Activated naive CD8-positive, alpha-beta T cell treated with anti-CD3 and anti-CD28 coated beads for 36 hours (primary cell): ENCODE measurements at regions not wholly inside any gene's neighbourhood (a gene's known extent, or its start where the extent isn't known, plus 50 kb on each side); places are given as distances from the start of the nearest gene placed in this dataset.

Experiments used
- DNase-seq: peaks from one replicate; pipeline ENCODE4 v3.0.0; 2021
- H3K27ac Mint-ChIP-seq: one replicate; pipeline ENCODE4 v1.8.0; 2022; ENCODE audit warnings: mild to moderate bottlenecking, moderate library complexity, mixed read lengths
- H3K27me3 Mint-ChIP-seq: one replicate; pipeline ENCODE4 v1.8.0; 2022; ENCODE audit warnings: mild to moderate bottlenecking, mixed read lengths
- H3K36me3 Mint-ChIP-seq: one replicate; pipeline ENCODE4 v1.8.0; 2021; ENCODE audit warnings: mild to moderate bottlenecking, mixed read lengths
- H3K4me1 Mint-ChIP-seq: one replicate; pipeline ENCODE4 v1.8.0; 2021; ENCODE audit warnings: mixed read lengths
- H3K4me3 Mint-ChIP-seq: one replicate; pipeline ENCODE4 v1.8.0; 2022; ENCODE audit warnings: mild to moderate bottlenecking, moderate library complexity, mixed read lengths
- H3K9me3 Mint-ChIP-seq: one replicate; pipeline ENCODE4 v1.8.0; 2022; ENCODE audit warnings: mixed read lengths

- H3K9me3 Mint-ChIP-seq, result peaks cover 4% of the 10 kb centered on the region
- H3K36me3 Mint-ChIP-seq, result no peaks in the 10 kb centered on the region
- no peaks in the 10 kb centered on the region for H3K27me3 Mint-ChIP-seq
- H3K4me1 Mint-ChIP-seq, result no peaks in the 10 kb centered on the region
- H3K27ac Mint-ChIP-seq, result no peak overlapping the region
- no peak overlapping the region for H3K4me3 Mint-ChIP-seq
- no peak for DNase-seq
These were observed 1068.4 kb upstream of the INTU start for GRCh38 chr4:126564283-126564854.

DNA sequence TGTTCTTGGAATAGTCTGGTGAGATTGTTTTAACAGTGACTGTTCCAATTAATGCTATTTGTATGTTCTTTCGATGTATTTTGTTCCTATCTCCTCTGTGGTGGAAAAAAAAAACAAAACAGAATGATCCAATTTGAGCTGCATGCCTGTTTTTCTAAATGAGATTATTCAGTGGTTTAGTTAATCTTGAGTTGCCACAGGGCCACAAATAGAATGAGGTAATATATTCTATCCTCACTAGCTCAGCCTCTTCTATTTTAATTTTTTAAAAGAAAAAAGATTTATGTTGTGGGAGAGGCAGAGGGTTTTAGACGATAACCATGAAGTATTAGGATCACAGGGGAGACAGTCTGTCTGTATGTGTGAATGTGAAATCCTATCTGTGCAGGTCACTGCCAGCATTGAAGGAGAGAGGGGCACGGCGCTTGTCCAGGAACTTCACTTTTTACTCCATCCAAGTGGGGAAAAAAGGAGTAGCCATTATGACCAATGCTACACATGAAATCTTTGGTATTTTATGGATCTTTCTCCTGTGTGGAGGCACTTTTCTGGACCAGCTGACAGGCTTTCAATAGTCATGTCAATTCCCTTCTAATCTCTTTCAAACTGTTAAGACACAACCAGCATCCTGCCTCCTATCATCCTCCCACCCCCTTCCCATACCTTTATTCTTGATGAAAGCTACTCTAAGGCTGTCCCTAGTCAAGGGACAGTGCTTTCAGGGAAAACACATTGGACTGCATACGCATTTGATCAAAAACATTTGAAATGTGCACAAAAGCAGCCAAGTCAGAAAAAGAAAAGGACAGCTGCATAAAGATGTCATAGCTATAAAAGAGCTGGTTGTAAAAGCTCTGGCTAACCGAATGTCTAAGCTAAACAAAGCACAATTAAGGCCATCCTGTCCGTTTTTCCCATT is 1063.8 kb upstream of the INTU start:
- DNase-seq, result no peak
- Mint-ChIP-seq H3K9me3 (no peaks in the 10 kb centered on the region), H3K27me3 (no peaks in the 10 kb centered on the region), H3K27ac (no peak overlapping the region), H3K36me3 (no peaks in the 10 kb centered on the region), H3K4me3 (no peak overlapping the region), H3K4me1 (no peaks in the 10 kb centered on the region)

GRCh38 chr4:126572264-126572663 is 1060.5 kb upstream of the INTU start:
- Mint-ChIP-seq H3K27me3 (no peaks in the 10 kb centered on the region), H3K4me1 (no peaks in the 10 kb centered on the region), H3K4me3 (no peak overlapping the region), H3K36me3 (no peaks in the 10 kb centered on the region), H3K9me3 (no peaks in the 10 kb centered on the region), H3K27ac (no peak overlapping the region)
- no peak for DNase-seq

GRCh38 chr4:126582737-126583136 is 1050.0 kb upstream of the INTU start:
- Mint-ChIP-seq H3K9me3 (peaks cover 14% of the 10 kb centered on the region), H3K4me1 (no peaks in the 10 kb centered on the region), H3K27ac (no peak overlapping the region), H3K36me3 (no peaks in the 10 kb centered on the region), H3K4me3 (no peak overlapping the region), H3K27me3 (no peaks in the 10 kb centered on the region)
- DNase-seq, result no peak

- H3K27me3 Mint-ChIP-seq, result no peaks in the 10 kb centered on the region
- H3K9me3 Mint-ChIP-seq, result peaks cover 14% of the 10 kb centered on the region
- no peak for DNase-seq
- no peak overlapping the region for H3K27ac Mint-ChIP-seq
- H3K36me3 Mint-ChIP-seq, result no peaks in the 10 kb centered on the region
- no peaks in the 10 kb centered on the region for H3K4me1 Mint-ChIP-seq
- H3K4me3 Mint-ChIP-seq, result no peak overlapping the region
These were observed 1049.2 kb upstream of the INTU start for GRCh38 chr4:126583509-126583908.

GRCh38 chr4:126591583-126591982 is 1041.2 kb upstream of the INTU start:
- Mint-ChIP-seq H3K9me3 (peaks cover 9% of the 10 kb centered on the region), H3K27me3 (no peaks in the 10 kb centered on the region)

DNA sequence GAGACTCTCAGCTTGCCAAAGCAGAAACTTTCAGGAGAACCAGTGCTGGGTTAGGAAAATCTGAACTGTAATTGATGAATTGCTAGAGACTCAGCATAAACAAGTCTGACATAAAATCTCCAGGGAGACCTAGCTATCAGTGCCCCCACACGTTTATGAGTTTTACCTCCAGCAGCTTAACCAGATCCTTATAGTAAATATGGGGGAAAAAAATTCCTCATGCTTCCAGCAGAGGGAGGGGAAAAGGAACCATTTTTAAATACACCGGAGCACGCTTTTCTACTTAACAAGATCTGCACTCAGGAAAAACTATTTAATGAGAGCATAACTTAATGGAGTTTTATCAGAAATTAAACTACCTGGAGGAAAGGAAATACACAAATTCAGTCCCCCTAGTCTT is 1040.7 kb upstream of the INTU start:
- Mint-ChIP-seq H3K27ac (no peak overlapping the region), H3K4me1 (no peaks in the 10 kb centered on the region), H3K4me3 (no peak overlapping the region), H3K9me3 (peaks cover 5% of the 10 kb centered on the region), H3K36me3 (no peaks in the 10 kb centered on the region), H3K27me3 (no peaks in the 10 kb centered on the region)
- DNase-seq, result no peak

More at GRCh38 chr4:126591583-126591982, 1041.2 kb upstream of the INTU start:
- Mint-ChIP-seq H3K36me3 (no peaks in the 10 kb centered on the region), H3K4me3 (no peak overlapping the region), H3K4me1 (no peaks in the 10 kb centered on the region), H3K27ac (no peak overlapping the region)
- DNase-seq, result no peak

DNA sequence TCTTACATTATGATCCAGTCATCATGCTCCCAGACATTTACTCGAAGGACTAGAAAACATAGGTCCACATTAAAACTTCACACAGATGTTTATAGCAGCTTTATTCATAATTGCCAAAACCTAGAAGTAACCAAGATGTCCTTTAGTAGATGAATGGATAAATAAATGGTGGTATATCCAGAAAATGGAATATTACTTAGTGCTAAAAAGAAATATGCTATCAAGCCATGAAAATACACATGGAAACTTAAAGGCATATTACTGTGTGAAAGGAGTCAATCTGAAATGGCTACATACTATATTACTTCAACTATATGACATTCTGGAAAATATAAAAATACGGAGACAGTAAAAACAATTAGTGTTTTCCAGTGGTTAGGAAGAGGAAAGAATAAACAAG is 1039.1 kb upstream of the INTU start:
- DNase-seq, result no peak
- Mint-ChIP-seq H3K27ac (no peak overlapping the region), H3K4me3 (no peak overlapping the region), H3K27me3 (no peaks in the 10 kb centered on the region), H3K4me1 (no peaks in the 10 kb centered on the region), H3K36me3 (no peaks in the 10 kb centered on the region), H3K9me3 (peaks cover 5% of the 10 kb centered on the region)

DNA sequence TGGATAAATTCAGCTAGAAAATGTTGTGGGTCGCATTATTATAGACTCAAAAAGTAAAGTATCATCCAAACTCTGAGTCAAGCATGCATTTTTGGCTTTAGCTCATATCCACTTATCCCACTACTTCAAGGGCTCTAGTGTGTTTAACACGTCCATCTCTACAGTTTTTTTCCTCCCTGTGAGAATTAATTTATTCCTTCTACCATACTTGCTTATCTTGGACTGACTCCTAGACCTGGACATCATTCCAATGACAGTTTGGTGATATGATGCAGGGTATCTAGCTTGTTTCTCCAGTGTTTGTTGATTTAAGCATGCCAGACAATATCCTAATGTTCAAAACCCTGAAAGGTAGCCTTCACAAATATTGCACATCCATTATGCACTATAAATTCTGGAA is 1037.1 kb upstream of the INTU start:
- H3K27ac Mint-ChIP-seq, result no peak overlapping the region

GRCh38 chr4:126599746-126600145 is 1033.0 kb upstream of the INTU start:
- Mint-ChIP-seq H3K36me3 (no peaks in the 10 kb centered on the region), H3K4me3 (no peak overlapping the region), H3K27me3 (no peaks in the 10 kb centered on the region), H3K9me3 (peaks cover 3% of the 10 kb centered on the region), H3K4me1 (no peaks in the 10 kb centered on the region), H3K27ac (no peak overlapping the region)
- no peak for DNase-seq

More for the DNA sequence above, 1037.1 kb upstream of the INTU start:
- H3K36me3 Mint-ChIP-seq, result no peaks in the 10 kb centered on the region
- H3K4me3 Mint-ChIP-seq, result no peak overlapping the region
- DNase-seq, result no peak
- peaks cover 5% of the 10 kb centered on the region for H3K9me3 Mint-ChIP-seq
- H3K27me3 Mint-ChIP-seq, result no peaks in the 10 kb centered on the region
- H3K4me1 Mint-ChIP-seq, result no peaks in the 10 kb centered on the region

GRCh38 chr4:126603210-126603609 is 1029.5 kb upstream of the INTU start:
- Mint-ChIP-seq H3K4me3 (no peak overlapping the region), H3K36me3 (no peaks in the 10 kb centered on the region), H3K27me3 (no peaks in the 10 kb centered on the region), H3K4me1 (no peaks in the 10 kb centered on the region), H3K9me3 (no peaks in the 10 kb centered on the region), H3K27ac (no peak overlapping the region)
- no peak for DNase-seq

- no peak overlapping the region for H3K27ac Mint-ChIP-seq
- no peaks in the 10 kb centered on the region for H3K4me1 Mint-ChIP-seq
- H3K36me3 Mint-ChIP-seq, result no peaks in the 10 kb centered on the region
- H3K27me3 Mint-ChIP-seq, result no peaks in the 10 kb centered on the region
- no peaks in the 10 kb centered on the region for H3K9me3 Mint-ChIP-seq
- no peak for DNase-seq
- no peak overlapping the region for H3K4me3 Mint-ChIP-seq
These were observed 1028.9 kb upstream of the INTU start for GRCh38 chr4:126603825-126604224.

DNA sequence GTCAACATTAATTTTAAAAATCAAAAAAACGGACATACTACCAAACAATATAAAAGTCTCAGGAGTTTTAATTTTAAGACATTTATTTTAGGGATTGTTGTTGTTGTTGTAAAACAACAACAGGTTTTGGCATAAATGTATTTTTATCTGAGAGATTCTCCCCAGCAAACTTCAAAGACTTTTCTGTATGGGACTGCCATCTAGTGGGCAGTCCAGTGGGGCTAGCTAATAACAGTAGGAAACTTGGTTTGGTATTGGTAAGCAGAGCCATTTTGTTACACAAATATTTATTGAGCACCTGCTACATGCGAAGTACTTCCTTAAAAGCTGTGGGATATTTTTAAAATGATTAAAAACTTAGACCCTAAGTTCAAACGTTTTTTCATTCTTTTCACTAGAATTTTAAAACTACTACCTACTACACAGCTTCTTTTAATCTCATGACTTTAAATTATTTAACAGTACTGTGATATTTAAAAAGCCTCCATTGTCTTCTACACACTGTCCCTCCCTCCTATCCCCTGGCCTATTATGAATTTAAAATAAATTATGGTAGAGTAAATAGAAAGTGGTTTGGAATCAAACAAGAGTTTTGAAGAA is 1028.4 kb upstream of the INTU start:
- Mint-ChIP-seq H3K27ac (no peak overlapping the region), H3K27me3 (no peaks in the 10 kb centered on the region), H3K9me3 (no peaks in the 10 kb centered on the region), H3K4me1 (no peaks in the 10 kb centered on the region), H3K4me3 (no peak overlapping the region), H3K36me3 (no peaks in the 10 kb centered on the region)
- DNase-seq, result no peak

DNA sequence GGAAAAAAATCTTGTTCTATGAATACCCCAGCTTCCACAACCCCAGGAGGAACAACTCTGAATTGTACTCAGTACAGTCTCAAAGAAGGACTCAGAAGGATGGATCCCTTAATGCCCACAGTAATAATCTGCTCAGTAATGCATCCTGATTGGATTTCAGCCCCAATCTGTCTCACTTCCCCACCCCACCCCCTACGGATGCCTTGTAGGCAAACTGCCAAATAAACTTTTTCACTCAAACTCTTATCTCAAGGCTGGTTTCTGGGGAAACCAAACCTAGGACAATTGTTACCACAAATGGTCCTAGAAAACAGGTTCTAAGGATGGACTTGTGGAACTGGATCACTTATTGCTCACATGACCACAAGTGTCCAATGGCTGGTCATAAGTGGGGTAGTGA is 1021.8 kb upstream of the INTU start:
- Mint-ChIP-seq H3K4me1 (no peaks in the 10 kb centered on the region), H3K27me3 (no peaks in the 10 kb centered on the region), H3K4me3 (no peak overlapping the region), H3K9me3 (peaks cover 3% of the 10 kb centered on the region), H3K27ac (no peak overlapping the region), H3K36me3 (no peaks in the 10 kb centered on the region)
- no peak for DNase-seq

- H3K27ac Mint-ChIP-seq, result no peak overlapping the region
These were observed 1020.9 kb upstream of the INTU start for GRCh38 chr4:126611900-126612299.

More at GRCh38 chr4:126611900-126612299, 1020.9 kb upstream of the INTU start:
- Mint-ChIP-seq H3K4me1 (no peaks in the 10 kb centered on the region), H3K27me3 (no peaks in the 10 kb centered on the region), H3K9me3 (peaks cover 8% of the 10 kb centered on the region), H3K36me3 (no peaks in the 10 kb centered on the region), H3K4me3 (no peak overlapping the region)
- DNase-seq, result no peak
